CD4-positive, alpha-beta T cell (primary cell): ENCODE measurements at regions not wholly inside any gene's neighbourhood (a gene's known extent, or its start where the extent isn't known, plus 50 kb on each side); places are given as distances from the start of the nearest gene placed in this dataset.

Experiments used
- ATAC-seq: fragments of 200-7000 bp; cut with Tn5 transposase; one replicate; pipeline ENCODE4 v1.10.0; 2022; ENCODE audit warnings: mild to moderate bottlenecking; ENCODE audit not compliant: poor library complexity
- CTCF ChIA-PET: fragments of 350-600 bp; sonication (Branson Sonifier 250); formaldehyde crosslinking; loops from one replicate; lab custom pipeline; 2021; ENCODE audit warnings: antibody characterized with exemption, inconsistent platforms; lab: Charles Lee
- POLR2A ChIA-PET: fragments of 350-600 bp; sonication (Branson Sonifier 250); formaldehyde crosslinking; loops from one replicate; lab custom pipeline; 2021; ENCODE audit warnings: antibody characterized with exemption, inconsistent platforms; lab: Charles Lee
- DNase-seq, 14 experiments: peaks; one replicate each; pipeline ENCODE4 v3.0.0-alpha.2; 2013 to 2020; ENCODE audit warnings: mixed read lengths in 2 of 14
- H3K27ac ChIP-seq, 2 donors: one replicate each; pipeline versions ENCODE4 v1.5.1 to v1.7.0; 2013; ENCODE audit warnings: low read length in 2 of 2, low read depth in 1 of 2, mild to moderate bottlenecking in 1 of 2
- H3K27me3 ChIP-seq, 2 experiments: 1 replicate in 1 of 2; 2 replicates in 1 of 2; pipeline versions ENCODE4 v1.6.1 to v1.7.0; 2013; ENCODE audit warnings: low read length in 2 of 2, control low read depth in 1 of 2, mild to moderate bottlenecking in 1 of 2, moderate library complexity in 1 of 2; ENCODE audit not compliant: insufficient read depth in 2 of 2, control insufficient read depth in 1 of 2
- H3K36me3 ChIP-seq: one replicate; pipeline ENCODE4 v1.6.1; 2013; ENCODE audit warnings: low read length, control low read depth; ENCODE audit not compliant: insufficient read depth
- H3K4me1 ChIP-seq: one replicate; pipeline ENCODE4 v1.6.1; 2013; ENCODE audit warnings: low read length, control low read depth; ENCODE audit not compliant: insufficient read depth
- H3K4me3 ChIP-seq: one replicate; pipeline ENCODE4 v1.5.1; 2013; ENCODE audit warnings: mild to moderate bottlenecking, low read length, moderate library complexity
- H3K9me3 ChIP-seq, 2 experiments: 1 replicate in 1 of 2; 2 replicates in 1 of 2; pipeline versions ENCODE4 v1.6.1 to v1.7.0; 2013; ENCODE audit warnings: low read length in 2 of 2, mild to moderate bottlenecking in 2 of 2, control low read depth in 1 of 2, moderate library complexity in 1 of 2; ENCODE audit not compliant: control insufficient read depth in 1 of 2, insufficient read depth in 1 of 2
- H3K27ac Mint-ChIP-seq: one replicate; pipeline ENCODE4 v1.8.0; 2020; ENCODE audit warnings: mixed read lengths
- H3K27me3 Mint-ChIP-seq: one replicate; pipeline ENCODE4 v1.8.0; 2021; ENCODE audit warnings: mixed read lengths
- H3K36me3 Mint-ChIP-seq: one replicate; pipeline ENCODE4 v1.8.0; 2021; ENCODE audit warnings: low read depth, mixed read lengths
- H3K4me1 Mint-ChIP-seq: one replicate; pipeline ENCODE4 v1.8.0; 2021; ENCODE audit warnings: low read depth, mixed read lengths
- H3K4me3 Mint-ChIP-seq: one replicate; pipeline ENCODE4 v1.8.0; 2020; ENCODE audit warnings: mild to moderate bottlenecking, mixed read lengths
- H3K9me3 Mint-ChIP-seq: one replicate; pipeline ENCODE4 v1.8.0; 2020; ENCODE audit warnings: mixed read lengths
- CTCF ChIP-seq: fragments of 200-600 bp; IDR thresholded peaks from one replicate; pipeline ENCODE4 v1.8.0; 2022; ENCODE audit warnings: antibody characterized with exemption, mild to moderate bottlenecking
- intact Hi-C, 2 experiments: fragments of 100-400 bp; cut with DNase I in 1 of 2; cut with micrococcal nuclease in 1 of 2; formaldehyde crosslinking; loops; one replicate each; pipeline versions ENCODE4 v1.15.1 to v1.9.0; 2023 to 2025; cut with DNase I, micrococcal nuclease

DNA sequence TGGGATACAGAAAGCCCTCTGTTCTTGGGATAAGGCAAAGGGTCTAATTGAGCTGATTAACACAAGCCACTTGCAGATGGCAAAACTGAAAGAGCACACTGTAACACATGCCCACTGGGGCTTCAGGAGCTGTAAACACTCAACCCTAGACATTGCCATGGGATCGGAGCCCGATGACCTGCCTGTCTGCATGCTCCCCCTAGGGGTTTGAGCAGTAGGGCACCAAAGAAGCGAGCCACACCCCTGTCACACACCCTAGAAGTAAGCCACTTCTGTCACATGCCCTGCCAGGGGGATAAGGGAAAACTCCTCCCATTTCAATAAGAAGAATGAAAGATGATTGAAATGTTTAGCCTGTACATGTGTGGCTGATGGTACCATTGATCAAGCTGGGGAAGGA is 81.3 kb upstream of the IRX6 start:
- no peak for ATAC-seq
- H3K36me3 ChIP-seq: no peaks in the 10 kb centered on the region
- H3K27me3 ChIP-seq: peaks cover 0 to 2% of the 10 kb centered on the region in 2 experiments
- Mint-ChIP-seq H3K4me3 (no peak overlapping the region), H3K27me3 (peaks cover 39% of the 10 kb centered on the region), H3K9me3 (no peaks in the 10 kb centered on the region), H3K4me1 (peaks cover 1% of the 10 kb centered on the region), H3K27ac (no peak overlapping the region), H3K36me3 (no peaks in the 10 kb centered on the region)
- TF ChIP-seq CTCF: no peak
- CTCF ChIA-PET: no interaction called here
- intact Hi-C loops: no loop called here
- POLR2A ChIA-PET: no interaction called here
- no peaks in the 10 kb centered on the region for H3K4me1 ChIP-seq
- DNase-seq: no peak
- no peak overlapping the region for H3K27ac ChIP-seq
- no peak overlapping the region for H3K4me3 ChIP-seq
- no peaks in the 10 kb centered on the region for H3K9me3 ChIP-seq

DNA sequence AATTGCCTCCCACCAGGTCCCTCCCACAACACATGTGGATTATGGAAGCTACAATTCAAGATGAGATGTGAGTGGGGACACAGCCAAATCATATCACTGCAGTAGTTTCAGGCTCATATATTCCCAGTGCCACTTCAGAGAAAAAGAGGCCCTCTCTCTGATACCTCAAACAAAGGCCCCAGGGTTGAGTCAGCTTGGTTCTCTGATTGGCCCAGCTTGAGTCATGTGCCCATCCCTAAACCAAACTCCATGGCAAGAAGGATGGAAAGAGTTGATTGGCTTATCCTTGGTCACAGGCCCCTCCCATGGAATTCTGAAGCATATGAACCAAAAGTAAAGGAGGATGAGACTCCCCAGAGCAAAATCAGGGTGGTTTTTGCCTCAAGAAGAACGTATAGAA is 75.9 kb upstream of the IRX6 start:
- no peaks in the 10 kb centered on the region for H3K36me3 ChIP-seq
- CTCF ChIA-PET: no interaction called here
- H3K4me3 ChIP-seq: no peak overlapping the region
- DNase-seq (no peak), ATAC-seq (no peak)
- no peaks in the 10 kb centered on the region for H3K27me3 ChIP-seq
- Mint-ChIP-seq H3K36me3 (no peaks in the 10 kb centered on the region), H3K27ac (no peak overlapping the region), H3K9me3 (no peaks in the 10 kb centered on the region), H3K4me1 (peaks cover 7% of the 10 kb centered on the region), H3K4me3 (no peak overlapping the region), H3K27me3 (peaks cover 12% of the 10 kb centered on the region)
- no peaks in the 10 kb centered on the region for H3K4me1 ChIP-seq
- intact Hi-C loops: no loop called here
- peaks cover 0 to 3% of the 10 kb centered on the region in 2 experiments for H3K9me3 ChIP-seq
- POLR2A ChIA-PET: no interaction called here
- no peak overlapping the region for H3K27ac ChIP-seq
- no peak for TF ChIP-seq CTCF

DNA sequence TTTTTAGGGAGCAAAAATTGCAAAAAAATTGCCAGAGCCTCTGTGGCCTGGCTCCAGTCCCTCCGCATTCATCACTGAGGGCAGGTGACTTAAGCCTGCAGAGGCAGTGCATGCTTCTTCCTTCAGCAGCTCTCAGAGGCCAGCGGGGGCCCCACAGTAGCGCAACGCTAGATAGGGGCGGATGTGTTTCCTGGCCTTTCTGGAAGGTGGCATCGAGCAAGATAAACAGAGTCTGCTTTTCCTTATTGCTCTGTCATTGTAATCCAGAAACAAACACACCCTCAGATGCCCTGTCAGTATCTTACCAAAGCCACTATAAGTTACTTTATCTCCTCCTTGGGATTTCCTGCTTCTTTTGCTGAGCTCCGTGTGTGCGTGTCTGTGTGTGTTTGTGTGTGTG is 75.5 kb upstream of the IRX6 start:
- Histone ChIP-seq H3K4me1 (no peaks in the 10 kb centered on the region), H3K27me3 (no peaks in the 10 kb centered on the region), H3K36me3 (no peaks in the 10 kb centered on the region), H3K9me3 (peaks cover 0 to 3% of the 10 kb centered on the region in 2 experiments), H3K27ac (no peak overlapping the region), H3K4me3 (no peak overlapping the region)
- intact Hi-C loops: no loop called here
- DNase-seq (no peak), ATAC-seq (no peak)
- no peak for TF ChIP-seq CTCF
- Mint-ChIP-seq H3K36me3 (no peaks in the 10 kb centered on the region), H3K4me3 (no peak overlapping the region), H3K4me1 (peaks cover 7% of the 10 kb centered on the region), H3K27ac (no peak overlapping the region), H3K9me3 (no peaks in the 10 kb centered on the region), H3K27me3 (peaks cover 8% of the 10 kb centered on the region)
- ChIA-PET CTCF (no interaction called here), POLR2A (no interaction called here)
